ENCODE measurements at regions not wholly inside any gene's neighbourhood (a gene's known extent, or its start where the extent isn't known, plus 50 kb on each side); places are given as distances from the start of the nearest gene placed in this dataset.

DNA sequence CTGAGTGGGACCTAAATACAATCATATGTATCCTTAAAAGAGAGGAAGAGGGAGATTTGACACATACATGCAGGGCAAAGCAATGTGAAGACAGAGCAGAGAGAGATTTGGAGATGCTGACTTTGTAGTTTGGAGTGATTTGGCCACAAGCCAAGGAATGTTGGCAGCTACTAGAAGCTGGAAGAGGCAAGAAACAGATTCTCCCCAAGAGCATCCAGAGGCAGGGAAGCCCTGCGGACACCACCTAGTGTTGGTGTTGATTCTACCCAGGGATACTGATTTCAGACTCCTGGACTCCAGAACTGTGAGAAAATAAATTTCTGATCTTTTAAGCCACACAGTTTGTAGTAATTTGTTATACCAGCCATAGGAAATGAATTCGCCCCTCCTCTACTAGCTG is 64.9 kb upstream of the OSMR start:
- TF ChIP-seq, protein P1, sequence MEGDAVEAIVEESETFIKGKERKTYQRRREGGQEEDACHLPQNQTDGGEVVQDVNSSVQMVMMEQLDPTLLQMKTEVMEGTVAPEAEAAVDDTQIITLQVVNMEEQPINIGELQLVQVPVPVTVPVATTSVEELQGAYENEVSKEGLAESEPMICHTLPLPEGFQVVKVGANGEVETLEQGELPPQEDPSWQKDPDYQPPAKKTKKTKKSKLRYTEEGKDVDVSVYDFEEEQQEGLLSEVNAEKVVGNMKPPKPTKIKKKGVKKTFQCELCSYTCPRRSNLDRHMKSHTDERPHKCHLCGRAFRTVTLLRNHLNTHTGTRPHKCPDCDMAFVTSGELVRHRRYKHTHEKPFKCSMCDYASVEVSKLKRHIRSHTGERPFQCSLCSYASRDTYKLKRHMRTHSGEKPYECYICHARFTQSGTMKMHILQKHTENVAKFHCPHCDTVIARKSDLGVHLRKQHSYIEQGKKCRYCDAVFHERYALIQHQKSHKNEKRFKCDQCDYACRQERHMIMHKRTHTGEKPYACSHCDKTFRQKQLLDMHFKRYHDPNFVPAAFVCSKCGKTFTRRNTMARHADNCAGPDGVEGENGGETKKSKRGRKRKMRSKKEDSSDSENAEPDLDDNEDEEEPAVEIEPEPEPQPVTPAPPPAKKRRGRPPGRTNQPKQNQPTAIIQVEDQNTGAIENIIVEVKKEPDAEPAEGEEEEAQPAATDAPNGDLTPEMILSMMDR (IDR thresholded peaks at IDR 0.05), result no peak
- no peak for TF ChIP-seq ZFX (IDR thresholded peaks at IDR 0.05; ENCODE audit: borderline replicate concordance)
